ENCODE measurements at regions not wholly inside any gene's neighbourhood (a gene's known extent, or its start where the extent isn't known, plus 50 kb on each side); places are given as distances from the start of the nearest gene placed in this dataset.

GRCh38 chr15:79602731-79603130 lies 170.6 kb downstream of the MINAR1 start:
- DNase-seq (no peak), ATAC-seq (no peak)
- Histone ChIP-seq H3K4me1 (no peaks in the 10 kb centered on the region), H3K27ac (no peak overlapping the region), H3K4me3 (no peak overlapping the region), H3K27me3 (no peaks in the 10 kb centered on the region), H3K36me3 (no peaks in the 10 kb centered on the region), H3K9me3 (no peaks in the 10 kb centered on the region)
- in situ Hi-C loops (cut with MboI; ENCODE audit: low sequenced_read_pairs in 4 of 4) = no loop called here
- intact Hi-C loops (cut with DNase I; ENCODE audit: low total_unique reads) = no loop called here
- TF ChIP-seq CTCF (IDR thresholded peaks at IDR 0.05 in 4 of 5, conservative IDR thresholded peaks at IDR 0.05 in 1 of 5) (no peak), POLR2A (IDR thresholded peaks at IDR 0.05) (no peak)

- TF ChIP-seq POLR2A (IDR thresholded peaks at IDR 0.05) = no peak
- TF ChIP-seq CTCF (IDR thresholded peaks at IDR 0.05 in 4 of 5, conservative IDR thresholded peaks at IDR 0.05 in 1 of 5) = no peak
- in situ Hi-C loops (cut with MboI; ENCODE audit: low sequenced_read_pairs in 4 of 4) (no loop called here), intact Hi-C loops (cut with DNase I; ENCODE audit: low total_unique reads) (no loop called here)
- no peak overlapping the region for H3K4me3 ChIP-seq
- DNase-seq (no peak), ATAC-seq (no peak)
- no peaks in the 10 kb centered on the region for H3K9me3 ChIP-seq
- no peak overlapping the region for H3K27ac ChIP-seq
- H3K4me1 ChIP-seq = no peaks in the 10 kb centered on the region
- no peaks in the 10 kb centered on the region for H3K27me3 ChIP-seq
- no peaks in the 10 kb centered on the region for H3K36me3 ChIP-seq
These were observed 174.8 kb downstream of the MINAR1 start for GRCh38 chr15:79606831-79607355.

- Histone ChIP-seq H3K9me3 (no peaks in the 10 kb centered on the region), H3K36me3 (no peaks in the 10 kb centered on the region), H3K4me1 (no peaks in the 10 kb centered on the region), H3K27ac (no peak overlapping the region), H3K27me3 (no peaks in the 10 kb centered on the region), H3K4me3 (no peak overlapping the region)
- ATAC-seq (no peak), DNase-seq (no peak)
- intact Hi-C loops (cut with DNase I; ENCODE audit: low total_unique reads) = no loop called here
- TF ChIP-seq POLR2A (IDR thresholded peaks at IDR 0.05) = no peak
- TF ChIP-seq CTCF (IDR thresholded peaks at IDR 0.05 in 4 of 5, conservative IDR thresholded peaks at IDR 0.05 in 1 of 5) = no peak
- in situ Hi-C loops (cut with MboI; ENCODE audit: low sequenced_read_pairs in 4 of 4) = no loop called here
These were observed 176.1 kb downstream of the MINAR1 start for GRCh38 chr15:79608066-79608864.

GRCh38 chr15:79609506-79609905 lies 177.4 kb downstream of the MINAR1 start:
- no peaks in the 10 kb centered on the region for H3K4me1 ChIP-seq
- in situ Hi-C loops (cut with MboI; ENCODE audit: low sequenced_read_pairs in 4 of 4) = no loop called here
- no peak overlapping the region for H3K4me3 ChIP-seq
- no peaks in the 10 kb centered on the region for H3K9me3 ChIP-seq
- TF ChIP-seq POLR2A (IDR thresholded peaks at IDR 0.05) (no peak), CTCF (IDR thresholded peaks at IDR 0.05 in 4 of 5, conservative IDR thresholded peaks at IDR 0.05 in 1 of 5) (no peak)
- ATAC-seq (no peak), DNase-seq (no peak)
- H3K27me3 ChIP-seq = no peaks in the 10 kb centered on the region
- no peaks in the 10 kb centered on the region for H3K36me3 ChIP-seq
- intact Hi-C loops (cut with DNase I; ENCODE audit: low total_unique reads) = no loop called here
- no peak overlapping the region for H3K27ac ChIP-seq
